ENCODE measurements at regions not wholly inside any gene's neighbourhood (a gene's known extent, or its start where the extent isn't known, plus 50 kb on each side); places are given as distances from the start of the nearest gene placed in this dataset.

DNA sequence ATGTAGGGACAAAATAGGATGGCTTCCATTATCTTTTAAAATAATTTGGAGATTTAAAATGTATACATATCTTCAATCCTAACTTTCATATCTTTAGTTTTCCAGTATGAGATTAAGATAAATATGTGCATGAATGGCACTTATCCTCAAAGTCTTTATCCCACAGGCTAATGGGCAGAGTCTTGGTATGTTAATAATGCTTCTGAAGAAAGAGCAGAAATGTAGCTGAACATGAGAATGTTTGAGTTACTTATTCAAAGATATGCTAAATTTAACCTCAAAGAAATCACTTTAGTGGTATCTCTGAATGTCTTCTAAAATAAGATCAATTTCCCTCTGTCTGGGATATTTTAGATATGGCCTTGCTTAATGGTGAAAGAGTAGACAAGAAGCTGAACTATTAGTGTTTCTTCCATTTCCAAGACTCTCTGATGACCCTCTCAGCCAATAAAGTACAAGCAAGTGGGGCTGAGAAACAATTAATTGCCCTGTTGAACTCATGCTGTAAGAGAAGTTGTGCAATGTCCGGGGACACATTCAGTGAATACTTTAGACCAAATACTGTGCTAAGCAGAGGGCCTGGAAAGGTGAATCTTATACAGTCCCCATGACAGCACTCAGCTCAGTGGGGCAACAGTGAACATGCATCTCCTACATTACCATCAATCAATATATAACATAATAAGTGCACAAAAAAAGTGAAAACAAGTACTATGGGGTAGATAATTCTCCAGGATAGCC is 50.0 kb upstream of the ADAMTSL1 start:
- TF ChIP-seq, protein P1, sequence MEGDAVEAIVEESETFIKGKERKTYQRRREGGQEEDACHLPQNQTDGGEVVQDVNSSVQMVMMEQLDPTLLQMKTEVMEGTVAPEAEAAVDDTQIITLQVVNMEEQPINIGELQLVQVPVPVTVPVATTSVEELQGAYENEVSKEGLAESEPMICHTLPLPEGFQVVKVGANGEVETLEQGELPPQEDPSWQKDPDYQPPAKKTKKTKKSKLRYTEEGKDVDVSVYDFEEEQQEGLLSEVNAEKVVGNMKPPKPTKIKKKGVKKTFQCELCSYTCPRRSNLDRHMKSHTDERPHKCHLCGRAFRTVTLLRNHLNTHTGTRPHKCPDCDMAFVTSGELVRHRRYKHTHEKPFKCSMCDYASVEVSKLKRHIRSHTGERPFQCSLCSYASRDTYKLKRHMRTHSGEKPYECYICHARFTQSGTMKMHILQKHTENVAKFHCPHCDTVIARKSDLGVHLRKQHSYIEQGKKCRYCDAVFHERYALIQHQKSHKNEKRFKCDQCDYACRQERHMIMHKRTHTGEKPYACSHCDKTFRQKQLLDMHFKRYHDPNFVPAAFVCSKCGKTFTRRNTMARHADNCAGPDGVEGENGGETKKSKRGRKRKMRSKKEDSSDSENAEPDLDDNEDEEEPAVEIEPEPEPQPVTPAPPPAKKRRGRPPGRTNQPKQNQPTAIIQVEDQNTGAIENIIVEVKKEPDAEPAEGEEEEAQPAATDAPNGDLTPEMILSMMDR (IDR thresholded peaks at IDR 0.05; ENCODE audit: low read depth, low read length, missing control alignments), result no peak
- DNase-seq (ENCODE audit: extremely low read depth, low read depth), result no peak
- H3K4me3 ChIP-seq (replicated peaks; ENCODE audit: low read depth, low read length), result no peak overlapping the region

Data from HFF-Myc (cell line).